ENCODE measurements at regions not wholly inside any gene's neighbourhood (a gene's known extent, or its start where the extent isn't known, plus 50 kb on each side); places are given as distances from the start of the nearest gene placed in this dataset.

DNA sequence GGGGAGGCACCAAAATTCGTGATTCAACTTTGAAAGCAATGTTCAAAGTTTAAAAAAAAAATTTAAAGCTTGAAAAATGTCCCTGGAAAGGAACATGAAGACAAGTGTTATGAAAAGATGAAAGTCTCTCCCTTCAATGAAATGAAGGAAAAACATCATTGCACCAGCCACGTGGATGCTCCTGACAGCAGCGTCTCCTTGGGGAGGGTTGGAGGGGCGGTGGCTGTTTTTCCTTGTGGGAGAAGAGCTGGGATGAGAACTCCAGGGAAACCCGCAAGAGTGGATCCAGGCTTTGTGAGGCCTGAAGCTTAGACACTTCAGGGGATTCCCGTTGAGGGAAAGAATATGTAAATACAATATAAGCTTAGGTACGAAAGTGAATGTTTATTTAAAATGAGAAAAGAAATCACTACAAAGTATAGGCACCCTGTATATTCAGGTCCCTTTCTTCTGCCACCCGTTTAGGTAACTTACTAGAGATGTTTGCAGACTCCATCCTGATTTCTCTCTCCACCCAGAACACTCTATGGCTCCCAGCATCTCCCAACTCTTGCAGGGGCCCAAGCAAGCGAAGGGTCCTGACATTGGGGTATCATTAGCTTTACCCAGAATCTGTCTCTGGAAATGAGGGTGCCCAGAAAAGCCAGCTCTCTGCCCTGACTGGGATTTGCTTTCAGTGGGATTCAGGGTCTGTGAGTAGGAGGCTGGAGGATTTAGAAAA lies 63.1 kb upstream of the BAIAP2L1 start:
- no peak for DNase-seq (ENCODE audit: low read depth)

DNA sequence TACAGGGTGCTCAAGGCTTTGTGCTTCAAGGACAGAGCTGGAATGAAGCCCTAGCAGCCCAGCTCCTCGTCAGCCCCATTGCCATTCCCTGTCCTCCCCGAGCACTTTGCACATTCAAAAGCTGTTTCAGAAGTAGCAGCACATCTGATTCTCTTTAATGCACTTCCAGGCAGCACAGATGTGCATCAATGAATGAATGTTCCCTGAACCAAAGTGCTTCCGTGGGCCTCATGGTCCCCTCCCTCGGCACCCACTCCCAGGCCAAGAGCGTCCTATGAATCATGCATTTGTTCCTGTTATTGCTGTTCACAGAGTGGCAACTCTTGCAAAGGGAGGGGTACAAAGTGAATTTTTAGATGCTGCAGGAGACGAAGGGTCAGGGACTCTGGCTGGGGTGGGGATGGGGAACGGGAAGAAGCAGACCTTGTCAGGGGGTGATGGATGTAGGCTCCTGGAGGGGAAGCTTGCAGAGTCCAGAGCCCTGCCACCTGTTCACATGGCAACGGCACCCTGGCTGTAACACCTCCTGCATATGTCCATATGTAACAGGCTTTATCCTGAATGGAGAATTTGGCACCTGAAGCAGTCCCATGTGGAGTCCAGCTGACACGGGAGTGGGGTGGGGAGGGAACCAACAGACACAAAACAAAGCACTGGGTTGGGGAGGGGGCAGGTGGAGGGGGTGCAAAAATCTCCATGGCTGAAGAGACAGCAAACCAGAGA lies 62.2 kb upstream of the BAIAP2L1 start:
- DNase-seq (ENCODE audit: low read depth): no peak

DNA sequence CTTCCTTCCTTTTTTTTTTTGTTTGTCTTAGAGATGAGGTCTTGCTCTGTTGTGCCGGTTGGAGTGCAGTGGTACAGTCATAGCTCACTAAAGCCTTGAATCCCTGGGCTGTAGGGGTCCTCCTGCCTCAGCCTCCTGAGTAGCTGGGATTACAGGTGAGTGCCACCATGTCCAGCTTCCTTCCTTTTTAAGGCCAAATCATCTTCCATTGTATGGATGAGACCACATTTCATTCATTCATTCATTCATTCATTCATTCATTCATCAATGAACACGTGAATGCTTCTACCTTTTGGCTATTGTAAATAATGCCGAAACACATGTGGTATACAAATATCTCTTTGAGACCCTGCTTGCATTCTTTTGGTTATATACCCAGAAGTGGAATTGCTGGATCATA lies 60.0 kb upstream of the BAIAP2L1 start:
- DNase-seq (ENCODE audit: low read depth): no peak

DNA sequence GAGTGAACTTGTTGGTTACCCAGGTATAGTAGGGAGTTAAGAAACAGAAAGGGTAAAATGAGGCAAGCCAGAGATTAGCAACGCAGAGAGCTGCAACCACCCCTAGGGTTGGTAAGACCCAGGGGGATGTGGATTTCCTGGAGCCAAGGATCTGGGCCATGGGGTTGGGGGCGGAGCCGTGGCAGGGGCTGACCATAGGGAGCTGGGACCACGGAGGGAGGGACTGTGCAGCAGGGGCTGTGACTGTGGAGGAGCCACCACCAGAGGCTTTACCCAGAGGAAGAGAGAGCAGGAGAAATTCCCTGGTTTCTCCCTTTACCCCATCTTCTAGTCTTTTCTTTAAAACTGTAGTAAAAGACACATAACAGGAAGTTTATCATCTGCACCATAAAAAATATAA lies 58.6 kb upstream of the BAIAP2L1 start:
- no peak for DNase-seq (ENCODE audit: low read depth)

DNA sequence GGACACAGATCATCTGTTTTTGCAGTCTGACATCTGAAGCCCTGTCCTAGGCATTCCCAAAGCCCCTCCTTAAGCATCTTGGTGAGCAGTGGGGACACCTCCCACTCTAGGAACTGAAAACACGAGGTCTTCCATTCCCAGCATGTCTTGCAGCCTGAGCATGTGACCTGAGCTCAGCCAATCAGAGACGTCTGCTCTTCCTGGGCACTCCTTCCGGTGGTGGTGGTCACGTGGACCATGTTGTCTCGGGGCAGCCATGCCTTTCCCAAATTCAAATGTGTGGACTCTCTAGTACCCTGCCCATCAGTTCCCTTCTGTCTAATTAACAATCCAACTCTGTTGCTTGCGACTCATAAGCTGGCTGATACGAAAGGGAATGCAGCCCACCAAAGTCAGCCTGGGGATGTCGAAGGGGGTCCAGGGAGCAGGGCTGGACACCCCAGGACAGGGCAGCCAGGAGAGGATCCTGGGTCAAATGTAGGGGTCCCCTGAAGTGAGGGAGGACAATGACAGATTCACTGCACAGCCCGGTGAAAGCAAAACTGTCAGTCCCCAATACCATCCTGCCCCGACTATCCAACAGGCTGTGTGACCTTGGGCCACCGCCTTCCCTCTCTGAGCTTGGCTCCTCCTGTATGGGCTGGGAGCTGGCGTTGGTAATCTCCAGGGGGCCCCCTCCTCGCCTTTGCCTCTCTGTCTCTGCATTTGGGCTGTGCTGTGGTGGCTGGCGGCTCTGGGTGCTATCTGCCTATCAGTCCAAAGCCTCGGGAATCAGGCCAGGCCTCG lies 57.4 kb upstream of the BAIAP2L1 start:
- DNase-seq (ENCODE audit: low read depth): no peak

DNA sequence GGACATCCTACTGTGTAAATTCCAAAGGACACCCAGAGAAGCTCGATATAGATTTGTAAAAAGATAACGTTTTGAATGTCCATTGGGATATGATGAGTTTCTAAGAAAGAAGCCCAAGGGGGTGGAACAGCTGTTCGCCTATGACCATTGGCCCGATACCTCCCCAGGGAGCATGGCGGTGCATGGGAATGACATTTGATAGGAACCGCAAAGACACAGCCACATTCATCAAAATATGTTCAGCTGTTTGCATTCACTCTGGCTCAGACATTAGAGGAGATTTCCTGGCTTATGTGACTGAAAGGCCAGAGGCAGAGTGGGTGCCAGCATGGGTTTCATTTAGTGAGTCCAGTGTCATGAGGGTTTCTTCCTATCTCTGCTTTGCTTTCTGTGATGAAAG lies 56.0 kb upstream of the BAIAP2L1 start:
- no peak for DNase-seq (ENCODE audit: low read depth)

DNA sequence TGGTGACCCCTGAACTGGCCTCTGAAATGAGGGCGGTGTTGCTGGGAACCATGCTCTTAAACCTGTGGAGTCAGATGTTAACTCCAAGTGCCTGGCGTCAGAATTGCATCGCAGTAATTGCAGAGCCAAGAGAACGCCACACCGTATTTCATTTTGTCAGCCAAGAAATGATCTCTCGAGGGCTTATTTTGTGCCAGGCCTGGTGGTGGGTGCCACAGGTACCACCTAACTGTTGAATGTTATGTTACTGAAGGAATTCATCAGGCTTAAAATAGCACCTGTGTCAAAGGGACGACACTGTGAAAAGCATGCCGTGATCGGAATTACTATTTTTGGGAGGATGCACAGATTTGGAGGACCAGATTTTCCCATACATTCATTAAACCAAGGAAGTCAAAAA lies 51.9 kb upstream of the BAIAP2L1 start:
- no peak for DNase-seq (ENCODE audit: low read depth)
